ENCODE measurements at regions not wholly inside any gene's neighbourhood (a gene's known extent, or its start where the extent isn't known, plus 50 kb on each side); places are given as distances from the start of the nearest gene placed in this dataset.
"Not testable (repeated sequence)": the region's sequence is repeated elsewhere in the genome, so short reads cannot be mapped to it uniquely, and the experiment has no call there.

DNA sequence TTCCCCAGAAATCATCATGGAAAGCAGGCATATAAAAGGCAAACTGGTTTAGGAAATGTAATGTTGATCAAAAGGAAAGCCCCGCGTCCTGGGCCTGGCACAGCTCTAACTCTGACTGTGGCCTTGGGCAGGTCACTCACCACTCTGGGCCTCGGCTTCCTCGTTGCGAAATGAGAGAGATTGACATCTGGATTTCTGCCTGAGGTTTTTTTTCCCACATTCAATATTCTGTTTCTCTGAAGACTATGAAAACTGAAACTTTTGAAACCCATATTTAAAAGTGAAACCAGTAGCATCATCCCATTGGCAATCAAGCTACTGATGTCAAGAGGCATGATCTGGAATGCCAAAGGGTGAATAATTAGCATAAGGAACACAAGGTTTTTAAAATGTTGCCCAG lies 369.7 kb upstream of the NPVF start:
- DNase-seq = no peak

DNA sequence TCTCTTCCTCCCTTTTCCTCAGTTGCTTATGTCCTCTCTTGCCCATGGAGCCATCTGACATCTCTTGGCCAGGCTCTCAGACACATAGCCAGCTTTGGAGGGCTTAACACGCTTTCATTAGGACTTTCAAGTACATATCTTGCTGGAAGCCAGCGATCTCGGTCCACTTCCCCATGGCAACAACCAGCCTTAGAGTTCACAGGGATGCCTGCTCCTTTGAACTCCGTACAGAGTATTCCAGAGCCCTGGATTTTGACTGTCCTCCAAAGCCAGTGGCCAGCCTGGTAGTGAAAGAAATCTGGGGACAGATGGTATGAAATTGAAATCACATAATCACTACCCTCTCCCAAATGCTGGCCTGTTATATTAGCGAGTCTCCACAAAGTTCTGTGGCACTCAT lies 370.5 kb upstream of the NPVF start:
- DNase-seq = no peak

DNA sequence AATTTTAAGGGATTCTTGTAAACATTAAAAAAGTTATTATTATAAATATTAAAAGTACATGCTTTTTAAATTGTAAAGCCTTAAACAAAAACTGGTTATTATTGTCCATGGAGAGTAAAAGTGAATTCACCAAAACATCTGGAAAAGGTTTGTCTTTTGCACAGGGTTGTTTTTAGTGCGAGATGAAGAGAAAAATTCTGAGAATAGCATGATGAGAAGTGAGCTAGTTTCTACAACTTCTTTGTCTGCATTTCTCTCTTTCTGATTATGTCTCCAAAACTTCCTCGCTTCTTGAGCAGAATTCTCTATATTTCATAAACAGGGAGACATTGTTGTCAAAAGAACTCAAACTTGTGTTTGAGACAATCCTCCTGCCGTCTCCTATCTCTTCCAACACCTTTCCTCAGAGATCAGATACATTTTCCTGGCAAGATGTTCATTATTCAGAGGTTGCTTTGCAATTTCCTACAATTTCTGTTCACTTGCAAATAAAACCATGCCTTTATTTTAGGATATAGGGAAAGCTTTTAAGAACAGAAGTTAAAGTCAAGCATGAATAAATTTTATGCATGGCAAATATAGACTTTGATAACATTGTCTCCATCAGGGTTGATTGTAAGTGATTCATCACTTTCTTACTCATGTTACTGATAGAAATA lies 372.1 kb upstream of the NPVF start:
- no peak for DNase-seq

DNA sequence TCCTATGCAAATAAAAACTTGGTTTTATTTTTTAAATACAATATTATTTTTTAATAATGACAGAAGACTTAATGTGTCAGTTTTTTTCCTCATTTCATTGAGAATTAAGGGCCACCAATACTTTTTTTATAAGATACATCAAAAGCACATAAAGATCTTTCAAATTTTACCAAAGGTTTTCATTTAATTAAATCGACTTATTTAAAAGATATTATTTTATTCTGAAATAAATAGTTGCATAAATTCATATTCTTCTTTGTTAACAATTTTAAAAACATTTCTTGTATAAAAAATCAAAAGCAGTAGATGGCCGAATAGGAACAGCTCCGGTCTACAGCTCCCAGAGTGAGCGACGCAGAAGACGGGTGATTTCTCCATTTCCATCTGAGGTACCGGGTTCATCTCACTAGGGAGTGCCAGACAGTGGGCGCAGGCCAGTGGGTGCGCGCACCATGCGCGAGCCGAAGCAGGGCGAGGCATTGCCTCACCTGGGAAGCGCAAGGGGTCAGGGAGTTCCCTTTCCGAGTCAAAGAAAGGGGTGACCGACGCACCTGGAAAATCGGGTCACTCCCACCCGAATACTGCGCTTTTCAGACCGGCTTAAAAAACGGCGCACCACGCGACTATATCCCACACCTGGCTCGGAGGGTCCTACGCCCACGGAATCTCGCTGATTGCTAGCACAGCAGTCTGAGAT lies 374.6 kb upstream of the NPVF start:
- not testable (repeated sequence) for DNase-seq

DNA sequence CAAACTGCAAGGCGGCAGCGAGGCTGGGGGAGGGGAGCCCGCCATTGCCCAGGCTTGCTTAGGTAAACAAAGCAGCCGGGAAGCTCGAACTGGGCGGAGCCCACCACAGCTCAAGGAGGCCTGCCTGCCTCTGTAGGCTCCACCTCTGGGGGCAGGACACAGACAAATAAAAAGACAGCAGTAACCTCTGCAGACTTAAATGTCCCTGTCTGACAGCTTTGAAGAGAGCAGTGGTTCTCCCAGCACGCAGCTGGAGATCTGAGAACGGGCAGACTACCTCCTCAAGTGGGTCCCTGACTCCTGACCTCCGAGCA lies 375.1 kb upstream of the NPVF start:
- not testable (repeated sequence) for DNase-seq

DNA sequence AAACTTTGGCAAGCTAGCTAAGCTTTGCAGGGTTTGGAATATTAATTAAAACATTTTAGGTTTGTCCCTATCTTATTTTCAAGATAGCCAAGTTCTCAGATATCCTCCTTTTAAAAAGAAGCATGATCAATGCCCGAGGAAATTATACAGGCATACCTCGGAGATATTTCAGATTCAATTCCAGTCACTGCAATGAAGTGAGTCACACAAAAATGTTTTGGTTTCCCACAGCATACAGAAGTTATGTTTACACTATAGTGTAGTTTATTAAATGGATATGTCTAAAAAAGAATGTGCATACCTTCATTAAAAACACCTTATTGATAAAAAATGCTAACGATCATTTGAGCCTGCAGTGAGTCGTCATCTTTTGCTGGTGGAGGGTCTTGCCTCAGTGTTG lies 382.9 kb upstream of the NPVF start:
- DNase-seq = no peak

DNA sequence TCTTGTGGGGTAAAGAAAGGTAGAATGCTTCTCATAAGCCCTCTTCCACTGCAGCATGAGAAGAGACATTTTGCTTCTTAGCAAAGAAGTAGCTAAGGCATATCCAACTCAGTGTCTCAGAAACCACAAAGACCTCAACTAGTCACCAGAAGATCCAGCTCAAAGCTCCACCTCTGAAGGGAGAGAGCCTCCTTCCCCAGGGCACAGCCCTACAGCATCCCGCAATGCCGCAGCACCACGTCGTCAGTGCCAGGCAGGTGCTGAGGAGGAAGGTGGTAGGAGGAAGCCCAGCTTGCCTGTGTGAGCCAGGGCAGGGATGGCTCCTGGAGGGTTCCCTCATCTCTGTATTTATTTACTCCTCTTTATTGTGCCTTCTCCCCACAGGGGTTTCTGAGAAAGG lies 385.6 kb upstream of the NPVF start:
- no peak for DNase-seq

DNA sequence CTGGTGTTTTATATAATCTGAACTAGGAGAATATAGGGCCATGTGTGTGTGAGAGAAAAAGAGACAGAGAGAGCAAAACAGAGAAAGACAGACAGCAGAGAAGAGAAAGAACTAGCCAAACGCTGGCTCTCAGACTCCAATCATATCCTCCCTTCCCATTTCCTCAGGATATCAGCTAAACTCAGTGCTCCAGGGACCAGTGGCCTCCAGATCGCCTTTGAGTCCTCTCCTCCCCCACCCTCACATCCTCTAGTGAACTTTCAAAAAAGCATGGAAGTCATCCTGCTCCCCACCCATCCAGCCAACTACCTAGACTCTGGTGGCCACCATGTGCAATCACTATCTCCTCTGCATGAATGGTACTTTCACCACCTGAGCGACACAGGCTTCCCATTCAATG lies 386.1 kb upstream of the NPVF start:
- no peak for DNase-seq

DNA sequence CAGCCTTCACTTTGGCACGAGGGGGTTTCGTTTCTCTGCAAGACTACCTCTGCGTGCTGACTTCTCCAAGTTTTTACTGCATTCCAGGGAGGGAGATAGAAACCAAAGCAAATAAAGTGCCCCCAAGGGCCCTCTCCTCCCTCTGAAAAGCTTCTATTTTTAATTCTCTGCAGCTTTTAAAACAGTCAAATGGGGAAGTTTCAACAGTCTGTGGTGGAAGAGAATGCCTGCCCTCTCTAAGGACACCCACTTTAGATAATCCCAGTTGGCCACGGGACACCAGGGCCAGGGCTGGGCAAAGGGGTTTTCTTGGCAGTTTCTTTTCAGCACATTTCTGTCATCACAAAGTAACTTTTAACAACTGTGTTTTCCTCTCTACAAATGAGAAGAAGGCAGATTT lies 386.7 kb upstream of the NPVF start:
- DNase-seq = no peak

DNA sequence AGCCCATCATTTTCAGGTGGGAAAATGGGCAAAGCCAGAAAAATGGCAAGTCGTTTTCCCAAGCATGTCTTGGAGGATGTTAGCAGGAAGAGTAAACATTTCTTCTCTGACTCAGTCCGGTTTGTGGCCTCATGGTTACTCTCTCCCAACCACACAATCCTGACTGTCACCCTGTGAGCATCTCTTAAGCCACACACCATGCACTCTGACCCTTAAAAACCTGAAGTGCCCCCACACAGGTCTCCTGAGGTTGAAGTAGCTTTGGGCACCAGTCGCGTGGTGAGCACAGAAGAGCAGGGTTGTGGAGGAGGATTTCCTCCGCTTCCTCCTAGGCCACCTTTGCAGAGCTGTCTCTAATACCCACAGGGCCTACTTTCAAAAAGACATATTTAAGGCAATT lies 387.3 kb upstream of the NPVF start:
- no peak for DNase-seq

DNA sequence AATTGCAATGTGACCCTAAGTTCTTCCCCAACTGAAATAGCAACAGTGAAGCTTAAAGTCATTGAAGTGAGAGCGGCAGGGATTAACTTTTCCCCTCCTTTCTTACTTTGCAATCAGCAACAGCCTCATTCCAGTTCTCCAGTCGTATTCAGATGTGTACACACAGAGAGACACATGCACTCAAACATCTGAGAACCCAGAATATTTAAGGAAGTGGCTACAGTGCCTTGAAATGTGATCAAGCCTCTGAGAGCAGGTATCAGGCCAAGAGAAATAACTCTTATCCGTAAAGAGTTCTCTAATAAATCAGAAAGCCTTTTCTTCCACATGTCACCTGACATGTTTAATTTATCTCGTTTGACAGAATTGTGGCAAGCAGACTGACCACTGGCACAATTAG lies 388.9 kb upstream of the NPVF start:
- no peak for DNase-seq

DNA sequence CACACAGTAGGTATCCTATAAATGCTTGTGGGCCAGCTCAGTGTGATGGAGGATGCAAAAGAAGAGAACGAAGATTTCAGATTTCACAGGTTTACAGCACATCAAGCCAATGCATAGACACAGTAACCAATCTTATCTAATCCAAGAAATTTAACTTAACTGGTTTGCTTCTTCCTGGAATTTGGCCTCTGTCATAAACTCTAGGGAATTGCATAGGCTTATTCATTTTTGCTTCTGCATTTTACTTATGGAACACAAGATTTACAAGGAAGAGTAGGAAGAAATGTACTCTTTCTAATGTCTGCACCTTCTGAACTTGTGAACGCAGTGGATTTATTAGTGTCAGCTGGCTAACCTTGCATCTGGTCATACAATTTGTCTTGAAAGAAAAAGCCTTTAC lies 389.4 kb upstream of the NPVF start:
- DNase-seq = no peak

DNA sequence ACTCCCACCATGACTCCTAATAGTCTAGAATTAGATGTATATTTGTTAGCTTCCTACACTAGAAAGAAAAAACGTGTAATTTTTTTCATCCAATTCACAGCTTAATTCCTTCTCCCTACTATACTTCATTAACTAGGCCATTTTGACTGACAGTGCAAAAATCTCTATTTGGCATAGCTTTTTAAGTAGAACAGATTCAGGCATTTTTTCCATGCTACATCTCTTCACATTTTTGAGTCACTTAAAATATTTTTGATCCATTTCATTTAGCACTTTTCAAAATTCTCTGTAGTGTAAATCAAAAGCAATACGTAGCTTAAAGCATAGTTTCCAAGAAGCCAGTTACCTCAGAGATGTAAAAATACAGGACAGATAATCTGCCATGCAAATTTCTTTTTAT lies 391.1 kb upstream of the NPVF start:
- DNase-seq = no peak

DNA sequence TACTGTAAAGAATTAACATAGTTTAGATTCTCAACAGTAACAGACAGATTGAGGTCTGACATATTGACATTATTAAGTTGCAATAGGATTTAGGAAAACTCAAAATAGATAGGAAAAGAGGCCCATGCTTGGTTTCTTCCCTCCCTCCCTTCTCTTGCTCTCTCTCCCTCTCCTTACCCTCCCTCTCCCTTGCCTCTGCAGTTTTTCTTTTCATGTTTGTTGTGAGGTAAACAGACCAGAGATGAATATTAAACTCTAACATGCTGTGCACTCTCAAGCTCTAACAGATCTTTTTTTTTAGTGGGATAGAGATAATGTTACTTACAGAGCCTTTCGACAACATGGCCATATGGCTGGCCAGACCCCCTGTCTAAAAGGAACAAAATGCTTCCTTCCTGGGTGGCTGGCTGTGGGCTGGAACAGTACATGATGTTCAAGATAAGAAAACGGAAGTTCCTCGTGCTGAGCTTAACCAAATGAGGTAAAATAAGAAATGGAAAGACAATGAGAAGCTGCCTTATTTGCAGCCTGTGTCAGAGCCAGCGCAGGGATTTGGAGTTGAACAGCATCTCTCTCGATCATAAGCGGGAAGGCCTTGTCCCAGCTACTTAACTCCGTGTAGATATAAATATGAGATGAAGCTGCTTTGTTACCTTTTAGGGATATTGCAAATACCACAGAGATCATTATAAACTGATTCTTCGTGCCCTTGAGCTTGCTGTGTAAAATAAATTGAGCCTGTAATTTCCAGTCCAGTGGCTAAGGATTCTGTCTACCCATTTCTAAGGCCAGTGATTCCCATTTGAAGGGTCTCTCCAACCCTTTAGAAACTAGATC lies 391.9 kb upstream of the NPVF start:
- DNase-seq = no peak

DNA sequence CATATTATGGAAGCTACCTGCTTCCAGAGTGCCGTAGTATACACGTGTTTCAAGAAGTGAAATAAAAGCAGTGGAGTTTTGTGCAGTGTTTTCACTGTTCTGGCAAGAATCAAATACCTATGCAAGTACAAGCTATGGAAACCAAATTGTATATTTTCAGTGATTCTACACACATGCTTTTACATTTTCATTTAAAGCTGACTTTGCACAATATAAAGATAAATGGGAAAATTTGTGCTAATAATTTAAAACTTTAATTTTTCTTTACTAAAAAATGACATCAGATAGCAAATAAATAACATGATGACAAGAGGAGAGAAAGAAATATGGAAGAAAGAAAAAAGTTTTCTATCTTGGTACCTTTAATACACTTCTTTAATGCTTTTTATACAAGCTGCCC lies 393.7 kb upstream of the NPVF start:
- no peak for DNase-seq

DNA sequence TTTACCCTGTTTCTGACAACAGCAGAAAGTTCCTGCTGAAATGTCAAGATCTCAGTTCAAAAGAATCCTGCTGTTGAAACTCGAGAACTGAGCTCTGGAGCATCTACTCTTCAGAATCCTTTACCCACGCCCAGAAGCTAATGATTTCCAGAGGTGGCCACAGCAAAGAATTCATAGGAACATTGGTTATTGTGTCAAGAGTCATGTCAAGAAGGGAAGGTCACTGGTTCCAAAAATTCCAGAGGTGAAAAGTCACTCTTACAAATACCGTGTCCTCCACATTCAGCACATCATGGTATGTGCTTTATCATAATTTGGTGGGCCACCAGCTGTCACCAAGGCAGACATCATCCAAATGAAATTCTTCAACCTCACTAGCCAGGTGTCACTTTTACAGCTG lies 394.4 kb upstream of the NPVF start:
- DNase-seq = no peak

DNA sequence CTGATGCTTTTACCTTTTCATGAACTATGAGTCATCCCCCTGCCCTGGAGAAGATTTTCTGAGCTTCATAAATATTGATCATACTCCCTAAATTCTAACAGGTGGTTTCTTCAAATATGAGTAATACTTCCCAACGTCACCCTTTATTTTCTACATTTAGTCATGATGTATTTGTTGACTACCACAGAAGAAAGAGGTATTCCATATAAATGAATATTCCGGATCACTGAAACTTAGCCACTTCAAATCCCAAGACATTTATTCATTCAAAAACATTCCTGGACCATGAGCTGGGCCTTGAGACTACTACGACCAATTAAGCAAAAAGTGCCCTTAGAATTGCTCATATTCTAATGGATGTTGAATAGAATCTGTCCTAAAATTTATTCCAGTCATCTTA lies 395.8 kb upstream of the NPVF start:
- no peak for DNase-seq

DNA sequence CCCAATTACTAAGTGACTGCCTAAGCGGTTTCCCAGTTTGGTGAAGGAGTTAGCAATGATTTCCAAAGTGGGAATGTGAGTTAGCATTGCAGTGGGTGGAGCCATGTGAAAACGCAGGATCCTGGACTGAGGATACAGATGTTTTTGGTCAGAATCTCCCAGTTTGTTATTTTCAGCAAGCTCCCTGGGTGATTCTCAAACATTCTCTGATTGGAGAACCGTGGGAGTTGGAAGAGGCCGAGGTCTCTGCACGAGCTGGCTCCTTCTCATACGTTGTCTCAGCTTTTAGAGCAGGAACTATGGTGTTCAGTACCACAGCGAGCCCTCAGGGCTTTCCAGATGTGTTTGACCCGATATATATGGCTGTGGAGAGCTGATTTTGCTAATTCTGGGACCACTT lies 396.5 kb upstream of the NPVF start:
- peak; percentile 69 for DNase-seq

DNA sequence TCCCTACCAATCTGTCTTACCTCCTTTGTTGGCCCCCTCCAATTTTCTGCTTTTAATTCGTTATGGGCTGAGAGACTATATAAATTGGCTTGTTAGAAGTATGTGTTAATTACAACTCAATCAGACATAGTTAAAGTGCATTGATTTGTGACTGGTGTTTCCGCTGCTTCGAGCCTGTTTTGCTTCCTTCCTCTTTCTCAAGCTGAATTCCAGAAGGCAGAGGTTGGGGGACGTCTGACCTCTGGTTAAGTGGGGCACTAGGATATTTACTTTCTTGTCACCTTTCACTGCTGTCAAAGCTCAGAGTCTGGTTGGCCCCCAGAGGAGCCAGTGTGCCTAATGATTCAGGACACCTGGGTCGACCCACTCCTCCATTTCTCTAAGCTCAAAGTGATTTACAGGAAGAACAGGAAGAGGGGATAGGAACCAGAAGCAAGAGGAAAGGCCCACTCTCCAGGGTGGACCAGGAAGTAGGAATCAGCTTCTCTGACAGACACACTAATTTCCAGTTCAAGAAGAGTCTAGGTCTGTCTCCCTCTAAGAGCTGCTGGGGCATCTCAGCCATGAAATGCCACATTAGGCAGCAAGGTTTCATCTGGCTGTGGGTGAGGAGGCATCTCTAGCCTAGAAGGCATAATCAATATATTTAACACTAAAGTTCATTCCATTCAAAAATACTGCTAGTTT lies 397.2 kb upstream of the NPVF start:
- DNase-seq = no peak

DNA sequence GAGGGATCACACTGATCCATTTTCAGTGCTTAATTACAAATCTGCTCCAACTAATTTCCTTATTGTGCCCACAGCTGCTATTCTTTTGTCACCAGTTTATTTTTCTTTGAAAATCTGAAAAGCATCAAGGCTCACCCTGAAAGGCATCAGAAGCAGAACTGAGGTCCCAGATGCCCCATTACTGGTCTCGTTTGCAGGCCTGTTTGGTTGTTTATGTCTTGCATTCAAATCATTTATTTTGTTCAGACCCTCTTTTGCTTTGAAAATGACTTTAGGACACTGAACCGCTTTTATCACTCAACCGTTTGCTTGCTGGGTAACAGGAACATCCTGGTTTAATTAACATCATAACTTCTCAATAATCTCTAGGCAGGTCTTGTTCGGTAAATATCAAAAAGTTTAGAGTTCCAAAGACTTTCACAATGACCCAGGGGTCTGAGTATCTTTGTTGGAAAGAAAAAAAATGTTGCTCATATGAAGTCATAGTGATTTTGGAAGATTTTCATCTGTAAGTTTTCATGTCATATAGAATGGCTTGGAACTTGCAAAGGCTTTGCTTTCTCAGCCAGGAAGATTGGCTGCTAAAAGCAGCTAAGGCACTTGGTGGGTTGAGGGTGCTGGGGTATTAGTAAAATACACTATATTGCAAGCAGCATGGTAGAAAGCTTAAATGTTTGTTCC lies 398.3 kb upstream of the NPVF start:
- no peak for DNase-seq

DNA sequence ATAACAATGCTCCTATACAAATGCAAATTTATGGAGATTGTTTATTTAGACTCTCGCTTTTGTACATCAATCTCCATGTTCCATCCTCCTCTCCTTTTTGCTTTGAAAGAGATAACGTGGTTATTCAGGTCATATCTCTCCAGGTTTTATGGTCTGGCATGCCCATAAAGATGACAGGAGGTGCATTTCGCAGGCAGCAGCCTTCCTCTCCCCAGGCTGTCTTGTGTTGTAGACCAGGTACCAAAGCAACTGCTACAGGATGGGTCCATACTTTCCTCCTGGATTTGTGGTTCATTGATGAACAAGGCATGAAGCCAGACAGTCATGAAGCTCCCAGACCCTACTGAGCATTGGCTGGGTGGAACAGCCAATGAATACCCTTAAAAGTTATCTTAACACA lies 400.2 kb upstream of the NPVF start:
- DNase-seq = no peak

DNA sequence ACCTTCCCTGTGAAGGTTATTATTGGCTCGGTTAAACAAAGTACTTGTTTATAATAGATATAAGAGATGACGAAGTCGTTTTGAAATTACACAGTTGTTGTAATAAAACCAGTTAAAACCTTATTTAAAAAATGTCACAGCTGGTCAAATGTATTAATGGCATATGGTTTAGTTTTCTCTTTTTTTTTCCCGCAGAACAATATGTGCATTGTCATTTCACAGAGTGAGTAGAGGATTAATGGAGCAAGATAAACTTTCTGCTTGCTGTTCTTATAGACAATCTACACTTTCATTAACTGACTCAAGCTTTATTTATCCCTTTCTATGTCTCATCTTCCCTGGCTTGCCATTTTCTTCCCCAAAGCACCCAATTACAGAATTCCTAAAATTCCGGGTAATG lies 404.3 kb upstream of the NPVF start:
- DNase-seq = no peak

All from left kidney (tissue), 1 donor.